Epidermal melanocyte (primary cell): ENCODE measurements at regions not wholly inside any gene's neighbourhood (a gene's known extent, or its start where the extent isn't known, plus 50 kb on each side); places are given as distances from the start of the nearest gene placed in this dataset.
A peak's percentile ranks its signal among the peaks of the same experiment; 100 is the strongest.

Experiments
- DNase-seq: peaks from one replicate; pipeline ENCODE4 v3.0.0; 2011; ENCODE audit warnings: low spot score; ENCODE audit not compliant: insufficient read length

- DNase-seq: no peak
These were observed 119.7 kb upstream of the PCSK2 start for GRCh38 chr20:17107127-17107526.

GRCh38 chr20:17108896-17109295 lies 117.9 kb upstream of the PCSK2 start:
- DNase-seq: peak; percentile 37

- DNase-seq: no peak
These were observed 117.5 kb upstream of the PCSK2 start for GRCh38 chr20:17109307-17109706.

GRCh38 chr20:17128206-17128605 lies 98.6 kb upstream of the PCSK2 start:
- DNase-seq: no peak

GRCh38 chr20:17129089-17129488 lies 97.8 kb upstream of the PCSK2 start:
- DNase-seq: no peak

GRCh38 chr20:17137692-17138091 lies 89.1 kb upstream of the PCSK2 start:
- DNase-seq: no peak

GRCh38 chr20:17138237-17138636 lies 88.6 kb upstream of the PCSK2 start:
- DNase-seq: no peak

- no peak for DNase-seq
These were observed 85.9 kb upstream of the PCSK2 start for GRCh38 chr20:17140894-17141293.

GRCh38 chr20:17141568-17141967 lies 85.3 kb upstream of the PCSK2 start:
- DNase-seq: no peak

- DNase-seq: no peak
These were observed 84.2 kb upstream of the PCSK2 start for GRCh38 chr20:17142666-17143065.

- no peak for DNase-seq
These were observed 76.0 kb upstream of the PCSK2 start for GRCh38 chr20:17150858-17151257.

- no peak for DNase-seq
These were observed 71.4 kb upstream of the PCSK2 start for GRCh38 chr20:17155401-17155800.

GRCh38 chr20:17158701-17159100 lies 68.1 kb upstream of the PCSK2 start:
- no peak for DNase-seq

- no peak for DNase-seq
These were observed 65.0 kb upstream of the PCSK2 start for GRCh38 chr20:17161673-17162481.

GRCh38 chr20:17168026-17168612 lies 58.7 kb upstream of the PCSK2 start:
- DNase-seq: no peak

- DNase-seq: no peak
These were observed 57.2 kb upstream of the PCSK2 start for GRCh38 chr20:17169585-17170136.

GRCh38 chr20:17171746-17172280 lies 55.0 kb upstream of the PCSK2 start:
- DNase-seq: no peak

GRCh38 chr20:17172836-17173516 lies 53.9 kb upstream of the PCSK2 start:
- no peak for DNase-seq
